ENCODE measurements at regions not wholly inside any gene's neighbourhood (a gene's known extent, or its start where the extent isn't known, plus 50 kb on each side); places are given as distances from the start of the nearest gene placed in this dataset.

- Histone ChIP-seq H3K27me3 (no peaks in the 10 kb centered on the region), H3K4me3 (no peak overlapping the region), H3K27ac (replicated peaks in 1 of 4) (no peak overlapping the region), H3K4me1 (no peaks in the 10 kb centered on the region), H3K36me3 (no peaks in the 10 kb centered on the region), H3K9me3 (no peaks in the 10 kb centered on the region)
- intact Hi-C loops (cut with DNase I), result no loop called here
- TF ChIP-seq POLR2AphosphoS5 (IDR thresholded peaks at IDR 0.05) (no peak), EP300 (IDR thresholded peaks at IDR 0.05) (no peak)
- TF ChIP-seq, protein P1, sequence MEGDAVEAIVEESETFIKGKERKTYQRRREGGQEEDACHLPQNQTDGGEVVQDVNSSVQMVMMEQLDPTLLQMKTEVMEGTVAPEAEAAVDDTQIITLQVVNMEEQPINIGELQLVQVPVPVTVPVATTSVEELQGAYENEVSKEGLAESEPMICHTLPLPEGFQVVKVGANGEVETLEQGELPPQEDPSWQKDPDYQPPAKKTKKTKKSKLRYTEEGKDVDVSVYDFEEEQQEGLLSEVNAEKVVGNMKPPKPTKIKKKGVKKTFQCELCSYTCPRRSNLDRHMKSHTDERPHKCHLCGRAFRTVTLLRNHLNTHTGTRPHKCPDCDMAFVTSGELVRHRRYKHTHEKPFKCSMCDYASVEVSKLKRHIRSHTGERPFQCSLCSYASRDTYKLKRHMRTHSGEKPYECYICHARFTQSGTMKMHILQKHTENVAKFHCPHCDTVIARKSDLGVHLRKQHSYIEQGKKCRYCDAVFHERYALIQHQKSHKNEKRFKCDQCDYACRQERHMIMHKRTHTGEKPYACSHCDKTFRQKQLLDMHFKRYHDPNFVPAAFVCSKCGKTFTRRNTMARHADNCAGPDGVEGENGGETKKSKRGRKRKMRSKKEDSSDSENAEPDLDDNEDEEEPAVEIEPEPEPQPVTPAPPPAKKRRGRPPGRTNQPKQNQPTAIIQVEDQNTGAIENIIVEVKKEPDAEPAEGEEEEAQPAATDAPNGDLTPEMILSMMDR (IDR thresholded peaks at IDR 0.05), result no peak
- DNase-seq (ENCODE audit: extremely low spot score), result no peak
- 100% methylated on average over 1 of the region's 1 CpG for WGBS
Observed at GRCh38 chr2:108092886-108093285, 106.6 kb downstream of the SLC5A7 start.

- H3K4me3 ChIP-seq, result no peak overlapping the region
- intact Hi-C loops (cut with DNase I), result no loop called here
- no peak for DNase-seq (ENCODE audit: extremely low spot score)
- no peaks in the 10 kb centered on the region for H3K4me1 ChIP-seq
- TF ChIP-seq, protein P1 (IDR thresholded peaks at IDR 0.05), result no peak
- no peak for TF ChIP-seq POLR2A (IDR thresholded peaks at IDR 0.05; ENCODE audit: low read depth)
- TF ChIP-seq POLR2AphosphoS5 (IDR thresholded peaks at IDR 0.05), result no peak
- no peak for TF ChIP-seq EP300 (IDR thresholded peaks at IDR 0.05)
- H3K9me3 ChIP-seq, result no peaks in the 10 kb centered on the region
- no peak overlapping the region for H3K27ac ChIP-seq (replicated peaks in 1 of 4)
- H3K36me3 ChIP-seq, result no peaks in the 10 kb centered on the region
- H3K27me3 ChIP-seq, result no peaks in the 10 kb centered on the region
- WGBS, result 33% methylated on average over 4 of the region's 4 CpGs
Observed at GRCh38 chr2:108101481-108101880, 115.2 kb downstream of the SLC5A7 start.

DNA sequence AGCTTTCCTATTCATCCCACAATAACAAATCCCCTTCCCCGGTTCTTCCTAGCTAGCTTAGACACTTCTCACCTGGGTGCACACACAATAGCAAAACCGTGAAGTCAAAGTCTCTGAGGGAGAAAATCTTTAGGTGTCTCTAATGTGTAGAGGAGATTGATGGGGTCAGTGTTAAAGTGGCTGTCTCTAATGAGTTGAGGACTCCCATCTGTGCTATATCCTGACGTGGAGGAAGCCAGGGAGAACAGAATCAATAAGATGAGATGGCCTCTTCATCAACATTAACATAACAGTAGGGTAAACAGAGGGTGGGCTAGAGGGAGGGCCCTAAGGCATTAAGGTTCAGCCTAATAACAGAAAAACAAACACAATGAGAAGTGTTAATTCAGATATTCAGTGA, 120.4 kb downstream of the SLC5A7 start:
- intact Hi-C loops (cut with DNase I), result no loop called here
- Histone ChIP-seq H3K27me3 (no peaks in the 10 kb centered on the region), H3K36me3 (no peaks in the 10 kb centered on the region), H3K9me3 (peaks cover 0 to 8% (median 0%) of the 10 kb centered on the region in 4 donors), H3K4me3 (no peak overlapping the region), H3K4me1 (no peaks in the 10 kb centered on the region), H3K27ac (replicated peaks in 1 of 4) (no peak overlapping the region)
- 39% methylated on average over 3 of the region's 3 CpGs for WGBS
- TF ChIP-seq POLR2AphosphoS5 (IDR thresholded peaks at IDR 0.05), result no peak
- TF ChIP-seq EP300 (IDR thresholded peaks at IDR 0.05), result no peak
- TF ChIP-seq POLR2A (IDR thresholded peaks at IDR 0.05; ENCODE audit: low read depth), result no peak
- TF ChIP-seq, protein P1 (IDR thresholded peaks at IDR 0.05), result no peak
- DNase-seq (ENCODE audit: extremely low spot score), result no peak

- Histone ChIP-seq H3K4me1 (no peaks in the 10 kb centered on the region), H3K4me3 (no peak overlapping the region), H3K27me3 (no peaks in the 10 kb centered on the region), H3K9me3 (peaks cover 0 to 8% (median 0%) of the 10 kb centered on the region in 4 donors), H3K27ac (replicated peaks in 1 of 4) (no peak overlapping the region), H3K36me3 (no peaks in the 10 kb centered on the region)
- intact Hi-C loops (cut with DNase I), result no loop called here
- TF ChIP-seq, protein P1 (IDR thresholded peaks at IDR 0.05), result no peak
- TF ChIP-seq POLR2A (IDR thresholded peaks at IDR 0.05; ENCODE audit: low read depth) (no peak), EP300 (IDR thresholded peaks at IDR 0.05) (no peak), POLR2AphosphoS5 (IDR thresholded peaks at IDR 0.05) (no peak)
- DNase-seq (ENCODE audit: extremely low spot score), result no peak
- 59% methylated on average over 2 of the region's 2 CpGs for WGBS
Observed at GRCh38 chr2:108111936-108112335, 125.6 kb downstream of the SLC5A7 start.

- Histone ChIP-seq H3K4me1 (no peaks in the 10 kb centered on the region), H3K36me3 (no peaks in the 10 kb centered on the region), H3K27me3 (no peaks in the 10 kb centered on the region), H3K9me3 (peaks cover 0 to 4% (median 0%) of the 10 kb centered on the region in 4 donors), H3K27ac (replicated peaks in 1 of 4) (no peak overlapping the region), H3K4me3 (no peak overlapping the region)
- intact Hi-C loops (cut with DNase I), result no loop called here
- 100% methylated on average over 3 of the region's 3 CpGs for WGBS
- DNase-seq (ENCODE audit: extremely low spot score), result no peak
- no peak for TF ChIP-seq EP300 (IDR thresholded peaks at IDR 0.05)
- TF ChIP-seq, protein P1 (IDR thresholded peaks at IDR 0.05), result no peak
- no peak for TF ChIP-seq POLR2A (IDR thresholded peaks at IDR 0.05; ENCODE audit: low read depth)
- no peak for TF ChIP-seq POLR2AphosphoS5 (IDR thresholded peaks at IDR 0.05)
Observed at GRCh38 chr2:108115868-108116267, 123.9 kb upstream of the SULT1C3 start.

Measured in esophagus muscularis mucosa (tissue), 4 donors.